GM10266 (cell line): ENCODE measurements at regions not wholly inside any gene's neighbourhood (a gene's known extent, or its start where the extent isn't known, plus 50 kb on each side); places are given as distances from the start of the nearest gene placed in this dataset.

ENCODE experiments used
- DNase-seq: peaks from one replicate; pipeline ENCODE4 v3.0.0; 2012; ENCODE audit errors: extremely low spot score
- CTCF ChIP-seq: IDR thresholded peaks from 2 replicates; pipeline ENCODE4 v1.5.1; 2012; ENCODE audit warnings: mild to moderate bottlenecking, low read depth; ENCODE audit not compliant: control insufficient read depth, insufficient read depth; ENCODE audit errors: missing control alignments

DNA sequence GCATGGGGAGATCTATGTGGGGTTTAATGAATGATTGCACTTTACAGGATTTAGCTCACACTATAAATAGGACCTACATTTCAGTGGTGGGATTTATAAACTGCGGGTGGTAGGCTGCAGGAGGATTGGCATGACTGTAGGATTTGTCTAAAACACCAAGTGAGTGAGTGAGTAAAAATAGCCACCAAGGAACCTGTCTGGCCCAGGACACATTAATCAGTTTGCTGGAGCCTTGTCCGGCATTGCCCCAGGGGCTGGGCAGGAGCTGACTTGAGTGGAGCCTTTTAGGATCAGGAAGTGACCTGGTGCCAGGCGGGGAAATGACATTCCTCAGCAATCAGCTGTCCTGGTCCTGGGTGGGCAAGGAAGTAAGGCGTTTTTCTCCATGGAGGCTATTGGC lies 193.9 kb upstream of the ADRA1D start:
- DNase-seq: no peak
- no peak for TF ChIP-seq CTCF

DNA sequence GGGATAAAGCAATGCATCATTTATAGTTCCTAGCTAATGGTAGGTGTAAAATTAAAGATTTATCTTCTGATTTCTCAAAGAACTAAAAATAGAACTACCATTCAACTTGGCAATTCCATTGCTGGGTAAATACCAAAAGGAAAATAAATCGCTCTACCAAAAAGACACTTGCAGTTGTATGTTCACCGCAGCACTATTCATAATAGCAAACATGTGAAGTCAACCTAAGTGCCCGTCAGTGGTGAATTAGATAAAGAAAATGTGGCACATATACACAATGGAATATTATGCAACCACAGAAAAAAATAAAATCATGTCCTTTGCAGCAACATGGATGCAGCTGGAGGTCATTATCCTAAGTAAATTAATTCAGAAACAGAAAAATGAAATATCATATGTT lies 192.8 kb upstream of the ADRA1D start:
- no peak for DNase-seq
- no peak for TF ChIP-seq CTCF

- TF ChIP-seq CTCF: no peak
Observed at GRCh38 chr20:4441191-4441590, 192.1 kb upstream of the ADRA1D start.

DNA sequence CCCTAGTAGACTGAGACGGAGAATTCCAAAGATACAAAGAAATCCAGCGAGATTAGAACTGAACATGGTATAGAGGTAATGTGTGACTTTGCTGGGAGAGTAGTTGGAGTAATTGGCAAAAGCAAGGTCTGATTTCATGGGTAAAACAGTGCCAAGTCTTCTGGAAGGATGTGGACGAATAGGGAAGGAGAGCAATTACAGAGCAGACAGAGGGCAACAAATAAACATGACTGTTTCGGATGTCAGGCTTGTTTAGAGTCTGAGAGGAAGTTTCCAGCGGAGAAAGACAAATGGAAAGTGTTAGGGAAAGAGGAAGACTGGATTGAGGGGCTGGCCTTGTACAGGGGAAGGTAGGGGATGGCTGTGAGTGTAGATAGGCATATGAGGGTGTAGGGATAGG lies 190.4 kb upstream of the ADRA1D start:
- DNase-seq: no peak
- TF ChIP-seq CTCF: no peak

More at GRCh38 chr20:4441191-4441590, 192.1 kb upstream of the ADRA1D start:
- no peak for DNase-seq

GRCh38 chr20:4437131-4437530 lies 188.0 kb upstream of the ADRA1D start:
- DNase-seq: no peak
- TF ChIP-seq CTCF: no peak

GRCh38 chr20:4435671-4436455 lies 186.8 kb upstream of the ADRA1D start:
- no peak for TF ChIP-seq CTCF
- no peak for DNase-seq

DNA sequence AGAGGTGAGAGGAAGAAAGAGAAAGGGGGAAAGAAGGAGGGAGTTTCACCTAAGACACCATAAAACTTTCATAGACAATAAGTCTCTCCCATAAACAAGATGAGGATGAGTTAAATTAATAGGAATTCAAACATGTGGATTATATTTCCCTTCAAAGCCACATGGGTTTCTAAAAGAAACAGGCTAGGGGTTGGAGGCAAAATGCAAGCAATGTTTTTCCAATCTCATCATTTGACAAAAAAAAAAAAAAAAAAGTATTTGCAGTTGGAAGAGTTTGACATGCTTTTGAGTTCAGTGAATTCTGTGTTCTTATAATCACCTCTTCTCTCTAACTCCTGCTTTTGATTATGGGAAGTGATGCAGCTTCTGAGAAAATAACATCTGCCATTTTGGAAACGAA lies 186.1 kb upstream of the ADRA1D start:
- DNase-seq: no peak
- no peak for TF ChIP-seq CTCF
